LHCN-M2 (cell line): ENCODE measurements at regions not wholly inside any gene's neighbourhood (a gene's known extent, or its start where the extent isn't known, plus 50 kb on each side); places are given as distances from the start of the nearest gene placed in this dataset.

ENCODE experiments used
- DNase-seq: peaks from one replicate; pipeline ENCODE4 v3.0.0-alpha.2; 2012; ENCODE audit warnings: low read depth

DNA sequence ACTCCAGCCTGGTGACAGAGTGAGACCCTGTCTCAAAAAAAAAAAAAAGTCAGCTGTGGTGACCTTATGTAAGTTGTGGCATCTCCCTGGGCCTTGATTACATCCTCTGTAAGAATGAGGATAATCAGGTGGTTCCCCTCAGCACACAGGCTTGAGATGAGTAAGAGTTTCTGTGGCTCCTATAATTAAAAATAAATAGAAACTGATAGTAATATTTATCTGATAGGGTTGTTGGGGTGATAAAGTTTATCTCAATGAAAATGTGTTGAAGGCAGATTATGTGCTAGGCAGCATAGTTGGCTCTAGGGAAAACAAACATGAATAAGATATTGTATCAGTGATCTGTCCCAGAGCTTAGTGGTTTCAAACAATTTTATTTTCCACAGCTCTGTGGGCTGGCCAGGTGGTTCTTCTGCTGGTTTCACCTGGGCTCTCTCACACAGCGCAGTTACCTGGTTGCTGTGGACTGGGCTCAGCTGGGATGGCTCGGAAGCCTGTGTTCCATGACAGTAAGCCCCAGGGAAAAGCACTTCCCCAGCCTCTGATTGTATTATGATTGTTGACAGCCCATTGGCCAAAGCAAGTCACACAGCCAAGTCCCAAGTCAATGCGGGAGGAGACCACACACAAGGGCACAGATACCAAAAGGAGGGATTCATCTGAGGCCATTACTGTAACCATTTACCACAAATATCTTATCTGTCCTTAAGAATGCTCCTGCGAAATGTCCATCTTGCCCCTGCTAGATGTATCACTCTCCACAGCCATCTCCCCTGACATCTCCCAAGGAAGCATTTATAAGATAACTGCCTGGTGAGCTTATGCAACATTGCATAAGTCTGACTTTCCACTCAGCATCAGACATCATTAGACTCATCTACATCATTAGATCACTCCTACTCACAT lies 151.7 kb downstream of the NUAK1 start:
- DNase-seq, result no peak

DNA sequence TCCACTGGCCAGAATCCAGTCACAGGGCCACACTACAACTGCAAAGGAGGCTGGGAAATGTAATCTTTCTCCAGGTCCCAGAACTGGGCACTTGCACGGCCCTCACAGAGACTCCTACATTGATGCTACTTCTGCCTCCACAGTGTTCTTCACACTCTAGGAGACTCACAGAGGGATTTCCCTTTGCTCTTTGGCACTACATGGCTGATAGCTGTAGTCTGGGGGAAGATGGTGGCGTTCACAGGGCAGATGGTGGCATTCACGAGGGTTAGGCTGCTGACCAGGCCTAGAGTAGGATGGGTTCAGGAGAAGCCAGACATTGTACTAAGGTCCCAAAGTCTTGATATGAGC lies 151.1 kb downstream of the NUAK1 start:
- DNase-seq, result no peak

DNA sequence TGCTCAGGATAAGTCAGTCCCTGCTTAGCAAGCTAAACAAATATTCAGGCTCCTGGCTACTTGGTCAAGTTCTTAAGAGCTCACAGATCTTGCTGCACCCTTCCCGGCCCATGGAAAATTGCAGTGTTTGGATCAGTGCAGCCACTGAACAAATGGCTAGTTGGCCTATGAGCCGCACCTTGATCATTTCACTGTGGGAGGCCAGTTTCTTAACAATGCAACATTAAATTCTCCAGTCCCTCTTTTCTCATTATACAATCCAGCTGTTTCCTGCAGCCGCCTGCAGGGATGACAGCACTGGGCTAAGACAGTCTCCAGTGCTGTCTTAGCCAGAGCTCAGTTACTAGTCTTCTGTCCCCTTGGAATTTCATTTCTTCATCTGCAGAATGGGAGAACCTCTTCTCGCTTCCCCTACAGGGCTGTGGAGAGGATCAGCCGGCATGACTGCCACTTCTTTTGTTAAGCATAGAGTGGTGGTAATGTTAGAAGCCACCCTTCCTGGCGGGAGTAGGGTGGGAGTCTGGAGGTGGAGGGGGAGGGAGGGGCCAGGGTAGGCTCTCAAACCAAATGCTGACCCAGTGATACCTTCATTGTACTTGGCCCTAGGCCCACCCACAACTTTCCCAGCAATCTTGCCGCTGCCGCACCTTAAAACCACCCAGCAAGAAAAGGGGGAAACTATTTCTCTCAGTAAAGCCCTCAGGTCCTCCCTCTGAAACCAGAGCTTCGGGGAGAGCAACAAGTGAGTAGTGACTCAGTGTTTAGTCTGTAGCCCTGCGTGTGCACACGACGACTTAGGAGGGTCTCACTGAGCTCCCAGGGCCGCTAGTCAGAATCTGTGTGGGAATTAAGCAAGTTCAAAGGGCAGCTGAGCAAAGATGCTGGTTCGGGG lies 145.7 kb downstream of the NUAK1 start:
- DNase-seq, result no peak

DNA sequence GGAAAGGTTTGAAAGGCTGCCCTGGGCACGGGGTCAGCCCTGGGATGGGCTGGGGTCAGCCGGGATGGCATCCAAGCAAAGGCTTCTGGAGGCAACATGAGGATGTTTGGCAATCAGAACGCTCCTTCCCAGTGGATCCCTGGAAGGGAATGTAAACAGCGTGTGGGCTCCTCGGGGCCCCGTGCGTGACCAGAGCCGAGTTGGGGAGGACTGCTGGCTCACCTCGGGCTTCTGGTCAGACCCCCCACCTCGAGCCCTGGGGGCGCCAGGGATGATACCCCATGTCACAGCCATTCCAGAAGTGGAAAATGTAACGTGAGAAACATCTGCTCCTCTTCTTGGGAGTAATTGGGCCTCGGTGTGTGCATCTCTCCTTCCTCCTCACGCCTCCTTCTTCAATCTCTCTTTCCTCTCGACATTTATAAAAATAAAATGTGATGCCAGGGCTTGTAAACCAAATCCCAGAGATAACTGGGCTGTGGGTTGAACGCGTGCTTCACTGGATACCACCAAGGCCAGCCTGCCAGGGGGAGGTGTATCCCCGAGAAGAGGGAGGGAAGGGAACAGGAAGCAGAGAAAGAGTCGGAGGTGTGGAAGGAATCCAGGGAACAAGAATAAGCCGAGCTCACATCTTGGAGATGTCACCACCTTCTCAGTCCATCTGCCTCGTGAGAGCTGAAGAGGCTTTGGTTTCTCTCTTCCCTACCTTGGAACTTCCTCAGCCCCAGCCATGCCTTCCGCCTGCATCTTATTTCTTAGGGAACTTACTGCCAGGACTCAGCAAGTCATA lies 144.8 kb downstream of the NUAK1 start:
- DNase-seq, result no peak

DNA sequence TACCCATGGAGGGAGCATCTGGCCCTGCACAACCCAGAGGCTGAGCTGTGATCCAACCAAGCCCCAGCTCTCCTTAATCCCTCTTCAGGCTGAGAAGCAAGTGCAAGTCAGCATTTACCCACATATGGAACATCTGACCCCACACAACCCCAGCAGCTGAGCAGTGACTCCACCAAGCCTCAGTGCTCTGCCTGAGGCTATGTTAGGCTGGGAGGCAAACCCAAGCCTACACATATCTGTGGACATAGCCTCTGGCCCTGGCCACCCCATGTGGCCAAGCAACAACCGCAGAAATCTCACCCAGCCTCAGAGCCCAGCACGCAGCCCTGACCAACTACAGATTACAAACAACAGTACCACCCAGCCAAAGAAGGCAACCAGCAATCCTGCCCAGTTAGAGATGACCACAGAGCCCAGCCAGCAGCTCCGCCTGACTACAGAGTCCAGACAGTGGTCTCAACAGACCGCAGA lies 142.8 kb downstream of the NUAK1 start:
- DNase-seq, result peak; percentile 44

DNA sequence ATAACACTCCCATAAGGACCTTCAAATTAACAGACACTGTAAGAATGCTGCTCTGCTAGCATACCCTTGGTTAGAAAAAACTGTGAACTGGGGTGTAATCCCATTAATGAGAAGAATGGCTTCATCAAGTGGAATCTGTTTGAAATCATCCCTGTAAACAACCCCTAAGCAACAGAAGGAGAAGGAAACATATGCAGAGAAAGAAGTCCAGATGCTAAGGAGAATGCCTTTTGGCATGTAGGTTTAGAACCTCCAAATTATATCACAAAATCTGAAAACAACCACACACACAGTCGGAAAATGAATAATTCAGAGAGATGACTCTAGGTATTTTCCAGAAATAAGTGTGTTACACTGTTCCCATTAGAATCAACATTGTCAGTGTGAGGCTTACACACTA lies 140.2 kb downstream of the NUAK1 start:
- no peak for DNase-seq

DNA sequence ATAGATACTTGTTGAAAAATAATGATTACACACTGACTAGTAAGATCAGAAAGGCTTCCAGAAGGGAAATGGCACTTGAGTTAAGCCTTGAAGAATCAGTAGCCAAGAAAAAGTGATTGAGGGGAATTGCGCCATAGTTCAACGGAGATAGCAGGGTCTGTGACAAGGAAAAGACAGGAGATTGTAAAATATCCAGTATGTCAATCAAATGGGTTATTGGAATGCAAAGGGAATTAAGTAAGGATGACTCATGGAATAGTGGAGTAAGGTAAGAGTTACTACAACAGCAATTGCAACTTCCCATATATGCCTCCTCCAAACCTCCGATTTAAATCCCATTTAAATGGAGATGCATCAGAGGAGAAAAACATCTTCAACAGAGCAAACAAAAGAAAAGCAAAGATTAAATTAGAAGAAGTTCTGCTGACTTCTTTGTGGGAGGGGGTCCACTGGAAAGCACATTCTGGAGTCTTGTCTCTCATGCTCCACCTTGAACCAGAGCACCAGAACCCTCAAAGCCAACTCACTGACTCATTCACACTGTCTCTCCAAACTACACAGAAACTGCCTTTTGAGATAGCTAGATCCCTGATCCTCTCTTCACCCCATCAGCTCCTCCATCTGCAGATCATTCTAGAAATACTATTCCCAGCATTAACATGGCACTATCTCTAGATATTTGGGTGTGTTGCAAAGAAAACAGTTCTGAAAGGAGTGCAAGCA lies 138.2 kb downstream of the NUAK1 start:
- no peak for DNase-seq

DNA sequence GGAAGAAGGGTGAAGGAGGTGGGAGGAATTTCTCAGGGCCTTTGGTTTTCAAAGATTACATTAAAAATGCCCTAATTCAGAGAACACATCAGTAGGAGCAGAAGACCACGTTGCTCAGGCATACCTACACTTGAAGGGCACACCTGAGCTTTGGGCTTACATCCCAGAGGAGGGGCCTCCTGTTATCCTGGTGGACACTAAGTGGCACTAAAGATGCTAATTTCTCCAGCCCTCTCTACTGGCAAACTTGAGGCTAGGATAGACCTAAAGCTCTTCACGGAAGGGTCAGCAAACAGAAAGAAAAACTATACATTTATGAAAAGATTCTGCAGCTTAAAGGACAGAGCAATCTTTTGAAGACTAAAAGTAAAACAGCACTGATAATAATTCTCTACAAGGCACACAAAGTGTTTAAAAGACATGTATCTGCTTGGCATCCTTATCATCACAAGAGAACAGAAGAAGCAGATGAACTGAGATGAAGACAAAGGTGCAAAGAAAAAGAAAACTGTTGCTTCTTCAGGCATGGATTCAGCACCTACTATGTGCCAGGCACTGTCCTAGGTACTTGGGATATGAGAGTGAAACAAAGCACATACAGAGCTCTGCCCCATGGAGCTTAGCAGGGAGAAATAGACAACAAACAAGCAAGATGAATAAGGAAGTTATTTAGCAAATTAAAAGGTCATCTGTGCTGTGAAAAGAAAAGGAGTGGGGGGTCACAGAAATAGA lies 137.5 kb downstream of the NUAK1 start:
- DNase-seq, result no peak

DNA sequence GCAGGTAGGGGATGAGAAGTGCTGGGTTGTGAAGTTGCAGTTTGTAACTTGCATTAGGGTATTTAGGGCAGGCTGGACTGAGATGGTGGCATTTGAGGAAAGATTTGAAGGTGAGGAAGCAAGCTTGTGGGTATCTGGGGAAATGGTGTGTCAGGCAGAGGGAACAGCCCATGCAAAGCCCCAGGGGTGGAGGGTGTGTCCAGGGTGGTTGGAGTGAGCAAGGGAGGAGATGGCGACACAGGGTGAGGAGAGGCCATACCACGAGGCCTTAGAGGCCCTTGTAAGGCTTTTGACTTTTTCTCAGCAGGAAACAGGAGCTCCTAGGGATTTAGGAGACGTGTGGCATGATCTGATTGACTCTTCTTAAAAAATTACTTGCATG lies 136.9 kb downstream of the NUAK1 start:
- DNase-seq, result no peak

DNA sequence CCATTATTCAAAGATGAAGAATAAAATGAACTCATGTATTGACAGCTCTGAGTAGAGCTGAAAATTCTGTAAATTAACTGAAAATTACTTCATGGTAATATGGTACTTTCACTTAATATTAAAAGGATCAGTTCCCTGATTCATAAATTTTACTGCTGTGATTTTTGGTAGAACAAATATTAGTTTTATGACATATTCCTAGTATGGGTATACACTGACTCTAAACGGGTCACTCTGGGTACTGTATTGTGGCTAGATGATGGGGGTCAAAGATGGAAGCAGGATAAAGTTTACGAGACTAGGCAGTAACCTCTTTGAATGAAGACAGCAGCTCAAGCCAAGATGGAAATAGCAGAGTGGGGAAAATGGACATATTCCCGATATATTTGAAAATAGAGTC lies 135.5 kb downstream of the NUAK1 start:
- DNase-seq, result no peak

DNA sequence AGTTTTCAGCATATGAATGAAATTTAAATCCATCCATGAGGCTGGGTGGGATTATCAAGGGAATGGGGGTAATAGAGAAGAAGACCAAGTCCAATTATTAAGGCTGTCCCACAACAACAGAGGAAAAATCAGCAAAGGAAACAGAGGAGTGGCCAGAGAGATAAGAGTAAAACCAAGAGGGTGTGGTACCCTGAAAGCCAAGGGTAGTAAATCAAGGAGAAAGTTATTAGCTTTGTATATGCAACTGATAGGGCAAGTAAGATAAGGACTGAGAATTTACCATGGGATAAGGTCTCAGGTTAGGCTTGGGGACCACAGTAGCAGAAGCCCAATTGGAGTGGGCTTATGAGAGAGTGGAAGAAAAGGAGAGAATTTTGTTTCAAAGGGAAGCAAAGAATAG lies 134.5 kb downstream of the NUAK1 start:
- no peak for DNase-seq

DNA sequence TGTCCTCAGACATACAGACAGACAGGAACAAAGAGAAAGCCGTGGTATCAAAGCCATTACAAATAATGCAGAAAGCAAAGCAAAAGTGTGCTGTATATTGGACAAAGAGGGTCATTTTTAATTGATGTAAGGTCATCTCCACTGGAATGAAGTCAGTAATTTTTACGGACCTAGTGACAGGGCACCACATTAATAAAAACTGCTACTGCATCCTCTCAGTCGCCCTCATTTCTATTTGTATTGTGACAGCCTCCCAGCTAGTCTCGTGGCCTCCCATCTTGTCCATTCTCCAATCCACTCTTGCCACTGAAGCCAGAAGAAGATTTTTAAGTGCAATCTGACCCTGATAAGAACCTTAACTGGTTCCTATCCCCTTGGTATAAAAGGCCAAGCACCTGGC lies 132.4 kb downstream of the NUAK1 start:
- no peak for DNase-seq

DNA sequence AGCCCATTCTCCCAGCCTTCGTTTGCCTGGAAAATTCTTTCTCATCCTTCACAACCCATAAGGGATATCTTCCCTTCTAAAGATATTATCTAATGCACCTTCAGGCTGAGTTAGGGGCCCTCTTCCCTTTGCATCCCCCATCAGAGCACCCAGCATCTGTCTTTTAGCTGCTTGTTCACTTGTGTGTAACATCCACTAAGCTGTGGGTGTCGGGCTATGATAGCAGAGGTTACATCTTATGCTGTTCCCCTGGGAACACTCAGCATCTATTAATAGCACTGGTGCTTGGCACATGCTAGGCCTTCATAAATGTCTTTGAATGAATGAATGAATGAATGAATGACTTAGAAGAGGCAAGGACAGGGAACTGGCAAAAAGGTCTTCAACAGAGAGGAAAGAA lies 131.8 kb downstream of the NUAK1 start:
- no peak for DNase-seq

DNA sequence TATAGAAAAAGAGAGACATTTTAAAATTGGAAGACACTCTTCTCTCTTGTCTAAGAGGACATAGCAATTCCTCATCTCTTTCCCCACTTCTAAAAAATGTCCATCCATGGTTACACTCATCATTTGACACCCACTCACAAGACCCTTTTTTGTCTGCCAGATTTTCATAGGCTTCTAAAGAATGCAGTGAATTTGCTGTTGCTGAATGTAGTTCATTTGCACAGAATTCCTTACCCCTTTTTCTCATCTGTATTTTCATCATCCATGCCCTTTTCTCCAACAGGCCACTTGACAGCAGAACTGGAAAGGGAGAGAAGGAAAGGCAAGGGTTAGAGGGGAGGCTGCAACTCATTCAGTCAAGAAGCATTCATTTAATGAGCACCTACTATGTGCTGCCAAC lies 128.0 kb downstream of the NUAK1 start:
- no peak for DNase-seq
